Left ventricle myocardium inferior (tissue), 1 donor: ENCODE measurements at regions not wholly inside any gene's neighbourhood (a gene's known extent, or its start where the extent isn't known, plus 50 kb on each side); places are given as distances from the start of the nearest gene placed in this dataset.

ENCODE experiments used
- DNase-seq: peaks from one replicate; pipeline ENCODE4 v3.0.0-alpha.2; 2020
- H3K27ac ChIP-seq: fragments of 200-600 bp; replicated peaks from 2 replicates; pipeline ENCODE4 v1.8.0; 2021
- H3K27me3 ChIP-seq: fragments of 200-600 bp; 2 replicates; pipeline ENCODE4 v1.8.0; 2021; ENCODE audit warnings: low read depth
- H3K36me3 ChIP-seq: fragments of 200-600 bp; 2 replicates; pipeline ENCODE4 v1.8.0; 2021
- H3K4me1 ChIP-seq: fragments of 200-600 bp; 2 replicates; pipeline ENCODE4 v1.8.0; 2021
- H3K4me3 ChIP-seq: fragments of 200-600 bp; 2 replicates; pipeline ENCODE4 v1.8.0; 2021; ENCODE audit warnings: mild to moderate bottlenecking, moderate library complexity
- H3K9me3 ChIP-seq: fragments of 200-600 bp; replicated peaks from 2 replicates; pipeline ENCODE4 v1.8.0; 2021
- CTCF ChIP-seq: fragments of 200-600 bp; IDR thresholded peaks from 2 replicates; pipeline ENCODE4 v1.8.0; 2021; ENCODE audit warnings: antibody characterized with exemption, mild to moderate bottlenecking, borderline replicate concordance
- intact Hi-C: fragments of 100-400 bp; cut with micrococcal nuclease; formaldehyde crosslinking; loops from one replicate; pipeline ENCODE4 v1.11.0; 2022
- donor health status: DM: no; HTN: yes; CAD: no; lungs with severe emphysema.

DNA sequence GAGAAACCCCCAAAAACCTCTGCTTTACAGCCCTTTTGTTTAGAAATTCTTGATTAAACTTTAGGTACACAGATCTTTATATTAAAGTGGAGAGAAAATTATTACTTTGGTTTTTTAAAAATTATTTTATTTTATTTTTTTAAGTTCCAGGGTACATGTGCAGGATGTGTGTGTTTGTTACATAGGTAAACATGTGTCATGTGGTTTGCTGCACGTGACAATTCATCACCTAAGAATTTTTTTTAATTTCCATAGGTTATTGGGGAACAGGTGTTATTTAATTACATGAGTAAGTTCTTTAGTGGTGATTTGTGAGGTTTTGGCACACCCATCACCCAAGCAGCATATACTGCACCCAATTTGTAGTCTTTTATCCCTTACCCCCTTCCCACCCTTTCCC is 581.7 kb downstream of the CSNK1G3 start:
- DNase-seq = no peak
- intact Hi-C loops = no loop called here
- no peaks in the 10 kb centered on the region for H3K27me3 ChIP-seq
- no peak overlapping the region for H3K27ac ChIP-seq
- peaks cover 11% of the 10 kb centered on the region for H3K9me3 ChIP-seq
- no peaks in the 10 kb centered on the region for H3K4me1 ChIP-seq
- no peak for TF ChIP-seq CTCF
- no peaks in the 10 kb centered on the region for H3K36me3 ChIP-seq
- no peak overlapping the region for H3K4me3 ChIP-seq

DNA sequence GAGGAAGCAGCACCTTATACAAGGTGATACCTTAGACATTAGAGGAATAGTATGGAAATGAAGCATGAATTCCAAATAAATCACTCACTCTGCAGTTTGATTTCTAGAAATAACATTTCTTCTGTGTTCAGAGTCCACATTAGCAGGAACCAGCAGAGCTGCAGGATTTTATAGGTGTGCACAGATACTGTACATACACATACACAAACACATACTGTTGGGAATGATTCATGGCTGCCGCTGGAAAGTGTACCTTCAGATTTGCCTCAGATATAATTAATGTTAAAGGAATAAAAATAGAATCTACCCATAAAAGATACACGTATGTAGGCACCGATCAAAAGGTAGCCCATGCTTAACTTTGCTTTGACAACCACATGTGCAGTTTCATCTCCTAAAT is 578.1 kb downstream of the CSNK1G3 start:
- Histone ChIP-seq H3K4me1 (no peaks in the 10 kb centered on the region), H3K27ac (no peak overlapping the region), H3K27me3 (no peaks in the 10 kb centered on the region), H3K4me3 (no peak overlapping the region), H3K9me3 (peaks cover 7% of the 10 kb centered on the region), H3K36me3 (no peaks in the 10 kb centered on the region)
- no peak for DNase-seq
- intact Hi-C loops = no loop called here
- TF ChIP-seq CTCF = no peak

DNA sequence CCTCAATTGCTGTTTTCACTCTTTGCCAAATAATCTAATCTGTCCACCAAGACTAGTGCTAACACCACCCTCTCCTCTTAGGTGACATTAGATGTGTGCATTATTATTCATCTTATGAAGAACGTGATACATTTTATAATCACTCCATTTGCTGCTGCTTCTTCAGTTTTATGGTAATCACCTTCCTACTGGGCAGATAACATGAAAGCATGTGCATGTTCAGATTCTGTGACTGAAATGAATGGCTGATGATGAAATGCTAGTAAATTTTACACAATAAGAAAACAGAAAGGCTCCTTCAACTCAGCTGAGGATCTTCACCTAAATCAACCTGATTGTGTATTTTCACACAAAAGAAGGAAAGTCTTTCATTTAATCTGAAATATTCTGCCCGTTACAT is 577.6 kb downstream of the CSNK1G3 start:
- no peaks in the 10 kb centered on the region for H3K27me3 ChIP-seq
- intact Hi-C loops = no loop called here
- no peaks in the 10 kb centered on the region for H3K36me3 ChIP-seq
- no peak overlapping the region for H3K27ac ChIP-seq
- no peaks in the 10 kb centered on the region for H3K4me1 ChIP-seq
- peaks cover 6% of the 10 kb centered on the region for H3K9me3 ChIP-seq
- no peak for TF ChIP-seq CTCF
- no peak for DNase-seq
- no peak overlapping the region for H3K4me3 ChIP-seq

GRCh38 chr5:124088289-124089032 is 576.5 kb downstream of the CSNK1G3 start:
- no peak for DNase-seq

DNA sequence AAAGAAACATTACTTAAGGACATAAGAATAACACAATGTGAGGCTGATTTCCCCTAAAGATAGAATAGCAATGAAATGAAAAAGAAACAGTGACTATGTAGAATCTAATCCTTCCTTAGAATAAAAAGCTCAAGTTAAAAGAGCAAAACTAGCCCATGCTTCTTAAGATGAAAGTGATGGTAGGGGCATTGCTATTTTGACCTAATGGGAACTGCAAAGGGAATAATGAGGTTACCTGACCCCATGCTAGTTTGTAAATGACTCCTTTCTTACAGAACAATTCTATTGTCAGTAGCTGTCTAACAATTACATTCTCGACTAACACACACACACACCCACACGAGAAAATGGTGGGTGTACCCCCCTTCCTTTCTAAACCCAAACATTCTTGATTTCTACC is 575.8 kb downstream of the CSNK1G3 start:
- H3K4me3 ChIP-seq = no peak overlapping the region
- TF ChIP-seq CTCF = no peak
- H3K36me3 ChIP-seq = no peaks in the 10 kb centered on the region
- peaks cover 4% of the 10 kb centered on the region for H3K9me3 ChIP-seq
- no peaks in the 10 kb centered on the region for H3K4me1 ChIP-seq
- no peak for DNase-seq
- H3K27me3 ChIP-seq = no peaks in the 10 kb centered on the region
- intact Hi-C loops = no loop called here
- H3K27ac ChIP-seq = no peak overlapping the region

More at GRCh38 chr5:124088289-124089032, 576.5 kb downstream of the CSNK1G3 start:
- H3K9me3 ChIP-seq = peaks cover 6% of the 10 kb centered on the region
- no peak overlapping the region for H3K4me3 ChIP-seq
- no peaks in the 10 kb centered on the region for H3K4me1 ChIP-seq
- H3K27me3 ChIP-seq = no peaks in the 10 kb centered on the region
- H3K27ac ChIP-seq = no peak overlapping the region
- no peak for TF ChIP-seq CTCF
- H3K36me3 ChIP-seq = no peaks in the 10 kb centered on the region
- intact Hi-C loops = no loop called here
